NT2/D1 (cell line): ENCODE measurements at regions not wholly inside any gene's neighbourhood (a gene's known extent, or its start where the extent isn't known, plus 50 kb on each side); places are given as distances from the start of the nearest gene placed in this dataset.

ENCODE experiments used
- SUZ12 ChIP-seq: IDR thresholded peaks from 2 replicates; pipeline ENCODE4 v1.6.1; 2011; ENCODE audit not compliant: insufficient read length, insufficient read depth; ENCODE audit errors: extremely low read depth
- YY1 ChIP-seq: IDR thresholded peaks from 2 replicates; pipeline ENCODE4 v1.6.1; 2011; ENCODE audit not compliant: insufficient read length, insufficient read depth
- ZNF274 ChIP-seq: IDR thresholded peaks from 2 replicates; pipeline ENCODE4 v1.6.1; 2011; ENCODE audit warnings: mild to moderate bottlenecking, low read depth, low read length

- TF ChIP-seq YY1 = no peak
- no peak for TF ChIP-seq ZNF274
- no peak for TF ChIP-seq SUZ12
Measured at GRCh38 chr16:80176114-80176513, 364.7 kb upstream of the DYNLRB2 start.
